Activated CD8-positive, alpha-beta memory T cell treated with anti-CD3 and anti-CD28 coated beads for 4 hours (primary cell): ENCODE measurements at regions not wholly inside any gene's neighbourhood (a gene's known extent, or its start where the extent isn't known, plus 50 kb on each side); places are given as distances from the start of the nearest gene placed in this dataset.
A peak's percentile ranks its signal among the peaks of the same experiment; 100 is the strongest.
"Not testable (repeated sequence)": the region's sequence is repeated elsewhere in the genome, so short reads cannot be mapped to it uniquely, and the experiment has no call there.

Experiments
- DNase-seq, 2 donors: peaks; one replicate each; pipeline ENCODE4 v3.0.0-alpha.2; 2020; ENCODE audit warnings: low read depth in 2 of 2

GRCh38 chr11:16605894-16606783 is 132.3 kb upstream of the C11orf58 start:
- DNase-seq = peak; percentile 52 to 61

- no peak for DNase-seq
Observed at GRCh38 chr11:16605389-16605893, 133.0 kb upstream of the C11orf58 start.

GRCh38 chr11:16604794-16605388 is 133.6 kb upstream of the C11orf58 start:
- DNase-seq = no peak

- no peak for DNase-seq
Observed at GRCh38 chr11:16603890-16604793, 134.3 kb upstream of the C11orf58 start.

DNA sequence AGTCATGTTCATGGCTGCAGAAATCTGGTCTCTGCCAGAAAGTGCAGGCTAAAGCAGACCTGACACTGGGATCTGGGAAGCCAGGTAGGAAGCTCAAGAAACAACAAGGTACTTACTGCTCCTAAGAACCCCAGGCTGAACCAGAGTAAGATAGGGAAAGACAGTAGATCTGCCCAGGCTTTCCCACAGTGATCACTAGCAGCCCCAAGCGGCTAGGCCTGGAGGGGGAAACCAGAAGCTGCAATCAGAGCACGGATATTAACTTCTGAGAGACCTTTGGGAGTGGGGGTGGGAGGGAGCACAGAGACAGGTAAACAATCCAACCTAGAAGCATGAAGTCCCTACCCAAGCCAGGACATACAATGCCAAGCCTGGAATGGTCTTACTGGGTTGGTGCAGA is 135.2 kb upstream of the C11orf58 start:
- DNase-seq = no peak

DNA sequence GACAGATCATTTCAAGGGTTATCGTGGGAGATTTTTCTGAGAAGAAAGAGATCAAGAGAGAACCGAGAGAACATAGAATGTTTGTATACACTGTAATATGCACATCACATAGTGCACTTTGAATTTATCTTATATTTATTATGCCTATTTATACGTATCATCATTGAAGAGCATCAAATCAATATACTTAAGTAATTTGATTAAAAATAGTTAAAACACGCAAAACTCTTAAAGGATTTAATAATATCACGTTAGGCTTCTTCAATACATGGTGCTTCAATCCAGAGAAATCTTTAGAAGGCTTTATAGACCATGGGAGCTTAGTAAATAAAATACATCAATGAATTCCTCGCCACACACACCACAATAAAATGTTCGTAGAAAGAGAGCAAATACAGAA is 139.5 kb upstream of the C11orf58 start:
- no peak for DNase-seq

- no peak for DNase-seq
Observed at GRCh38 chr11:16598032-16598431, 140.4 kb upstream of the C11orf58 start.

DNA sequence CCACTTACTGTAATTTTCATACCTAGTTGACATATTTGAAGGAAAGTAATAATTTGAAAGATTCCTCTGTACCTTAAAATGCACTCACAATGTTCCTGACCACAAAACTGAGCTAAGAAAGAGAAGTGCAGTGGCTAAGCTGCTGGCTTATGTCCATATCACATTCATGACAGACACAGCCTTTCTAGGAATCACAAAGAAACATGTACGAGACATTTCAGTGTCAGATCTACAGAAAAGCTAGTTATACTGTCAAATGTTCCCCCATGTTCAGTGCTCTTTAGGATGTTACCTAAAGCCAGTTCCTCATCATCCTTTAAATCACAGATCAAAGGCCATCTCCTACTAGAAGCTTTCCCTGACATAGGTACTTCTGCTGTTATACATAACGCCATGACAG is 142.2 kb upstream of the C11orf58 start:
- DNase-seq = no peak

DNA sequence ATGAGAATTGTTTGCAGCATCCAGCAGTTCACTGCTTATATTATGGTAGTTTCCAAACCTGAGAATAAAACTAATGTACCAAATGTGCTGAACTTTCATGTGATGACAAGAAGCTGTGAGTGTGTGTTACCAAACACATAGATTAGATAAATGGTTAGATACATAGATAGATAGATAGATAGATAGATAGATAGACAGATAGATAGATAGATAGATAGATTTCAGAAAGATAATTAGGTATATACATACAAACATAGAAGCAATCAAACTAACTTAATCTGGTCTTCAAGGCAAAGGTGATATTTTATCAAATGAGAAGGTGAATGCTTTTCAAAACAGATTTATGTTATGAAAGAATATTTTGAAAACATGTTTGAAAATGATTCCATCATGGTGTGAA is 147.3 kb upstream of the C11orf58 start:
- no peak for DNase-seq

GRCh38 chr11:16587670-16588069 is 150.8 kb upstream of the C11orf58 start:
- DNase-seq = no peak

- no peak for DNase-seq
Observed at GRCh38 chr11:16584569-16584968, 153.9 kb upstream of the C11orf58 start.

DNA sequence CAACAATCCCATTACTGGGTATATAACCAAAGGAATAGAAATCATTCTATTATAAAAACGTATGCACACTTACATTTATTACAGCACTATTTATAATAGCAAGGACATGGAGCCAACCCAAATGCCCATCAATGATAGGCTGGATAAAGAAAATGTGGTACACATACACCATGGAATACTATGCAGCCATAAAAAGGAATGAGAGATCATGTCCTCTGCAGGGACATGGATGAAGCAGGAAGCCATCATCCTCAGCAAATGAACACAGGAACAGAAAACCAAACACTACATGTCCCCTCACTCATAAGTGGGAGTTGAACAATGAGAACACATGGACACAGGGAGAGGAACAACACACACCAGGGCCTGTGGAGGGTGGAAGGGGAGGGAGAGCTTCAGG is 157.4 kb upstream of the C11orf58 start:
- not testable (repeated sequence) for DNase-seq

DNA sequence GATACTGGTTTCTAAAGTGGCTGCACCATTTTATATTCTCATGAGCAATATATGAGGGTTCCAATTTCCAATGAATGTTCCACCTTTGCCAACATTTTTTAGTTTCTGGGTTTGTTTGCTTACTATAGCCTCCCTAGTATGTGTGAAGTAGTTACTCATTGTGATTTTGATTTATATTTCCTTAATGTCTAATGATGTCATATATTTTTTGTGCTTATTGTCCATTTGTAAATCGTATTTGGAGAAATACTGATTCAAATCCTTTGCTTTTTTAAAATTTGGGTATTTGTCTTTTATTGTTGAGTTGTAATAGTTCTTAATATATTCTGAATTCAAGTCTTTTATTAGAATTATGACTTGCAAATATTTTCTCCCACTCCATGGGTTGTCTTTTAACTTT is 161.0 kb upstream of the C11orf58 start:
- no peak for DNase-seq

DNA sequence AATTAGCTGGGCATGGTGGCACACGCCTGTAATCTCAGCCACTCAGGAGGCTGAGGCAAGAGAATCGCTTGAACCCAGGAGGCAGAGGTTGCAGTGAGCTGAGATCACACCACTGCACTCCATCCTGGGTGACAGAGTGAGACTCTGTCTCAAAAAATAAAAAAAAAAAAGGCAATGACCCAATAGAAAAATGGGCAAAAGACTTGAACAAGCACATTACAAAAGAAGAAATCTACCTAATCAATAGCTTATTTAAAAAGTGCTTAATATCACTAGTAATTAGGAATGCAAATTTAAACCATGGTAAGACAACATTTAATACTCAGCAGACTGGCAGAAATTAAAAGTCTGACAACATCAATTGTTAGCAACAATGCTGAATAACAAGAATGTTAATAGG is 163.6 kb upstream of the C11orf58 start:
- not testable (repeated sequence) for DNase-seq

DNA sequence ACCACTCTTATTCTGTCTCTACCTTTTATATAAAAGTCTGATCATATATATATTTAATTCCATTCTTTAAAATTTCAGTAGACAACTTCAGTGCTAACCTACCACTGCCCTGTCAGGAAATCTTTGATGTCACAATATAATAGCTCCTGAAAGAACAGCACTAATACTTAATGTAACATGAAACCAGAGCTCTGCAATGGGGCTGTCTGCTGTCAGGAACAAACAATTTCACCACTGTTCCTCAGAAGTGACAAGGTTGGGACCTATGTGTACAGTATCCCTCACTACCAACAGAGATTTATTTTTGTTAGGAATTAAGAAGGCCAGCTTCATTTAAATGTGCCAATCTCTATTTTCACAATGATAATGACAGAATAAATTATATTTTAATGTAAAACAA is 165.5 kb upstream of the C11orf58 start:
- no peak for DNase-seq

DNA sequence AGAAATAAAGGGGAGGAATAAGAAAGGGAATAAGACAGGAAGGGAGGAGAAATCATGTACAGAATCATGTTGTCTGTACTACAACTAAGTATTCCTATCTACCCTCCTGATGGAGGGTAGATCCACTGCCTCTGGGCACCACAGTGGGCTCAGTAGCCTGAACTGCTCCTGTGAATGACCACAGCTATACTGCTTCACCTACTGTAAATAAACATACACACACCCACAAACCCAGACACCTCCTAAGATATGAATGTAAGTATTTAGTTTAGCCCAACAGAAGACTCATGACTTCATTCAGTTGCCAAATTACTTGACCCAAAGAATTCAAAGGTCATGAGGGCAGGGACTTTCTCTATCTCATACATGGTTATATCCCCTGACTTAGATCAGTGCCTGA is 177.3 kb upstream of the C11orf58 start:
- DNase-seq = no peak

DNA sequence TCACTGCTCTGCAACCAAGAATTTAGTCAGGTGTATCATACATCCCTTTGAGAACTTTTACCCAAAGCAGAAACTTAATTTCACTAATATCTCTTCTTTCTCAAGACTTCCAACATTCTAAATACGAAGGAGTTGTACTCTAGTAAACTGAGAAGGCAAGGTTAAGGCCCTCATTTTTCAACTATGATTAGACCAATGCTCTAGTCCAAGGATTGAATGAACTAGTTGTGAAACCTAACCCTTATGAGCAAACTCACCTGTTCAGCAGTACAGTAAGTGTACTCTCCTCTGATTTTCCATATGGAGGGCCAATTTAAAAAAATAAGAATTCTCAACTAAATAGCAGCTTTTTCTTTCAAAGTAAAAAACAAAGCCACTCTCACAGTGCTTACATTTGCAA is 180.0 kb upstream of the C11orf58 start:
- DNase-seq = no peak

DNA sequence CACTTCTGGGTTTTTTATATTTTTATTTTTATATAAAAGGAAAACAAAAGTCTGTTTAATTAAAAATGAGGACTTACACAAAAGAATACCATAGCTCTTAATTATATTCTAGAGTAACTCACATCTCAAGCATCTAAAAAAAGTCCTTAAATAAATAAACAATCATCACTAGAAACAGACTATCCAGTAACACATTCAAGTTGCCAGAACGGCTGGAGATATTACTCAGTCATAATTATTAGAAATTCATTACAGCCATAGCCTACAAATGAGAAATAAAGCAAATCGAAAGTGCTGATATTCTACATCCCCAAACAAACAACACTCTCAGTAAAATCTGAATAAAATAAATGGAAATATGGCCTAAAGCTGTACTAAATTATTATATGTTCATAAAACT is 182.5 kb upstream of the C11orf58 start:
- no peak for DNase-seq

GRCh38 chr11:16554361-16554760 is 184.1 kb upstream of the C11orf58 start:
- no peak for DNase-seq

- DNase-seq = no peak
Observed at GRCh38 chr11:16547879-16548278, 190.6 kb upstream of the C11orf58 start.

GRCh38 chr11:16543642-16544041 is 187.3 kb upstream of the SOX6 start:
- DNase-seq = no peak

- no peak for DNase-seq
Observed at GRCh38 chr11:16542353-16542752, 186.0 kb upstream of the SOX6 start.
